Dedifferentiated amniotic fluid mesenchymal stem cell (primary cell): ENCODE measurements at regions not wholly inside any gene's neighbourhood (a gene's known extent, or its start where the extent isn't known, plus 50 kb on each side); places are given as distances from the start of the nearest gene placed in this dataset.

Experiments
- DNase-seq: peaks from one replicate; pipeline ENCODE4 v3.0.0-alpha.2; 2016; ENCODE audit errors: extremely low spot score

- DNase-seq, result no peak
These were observed 173.1 kb downstream of the TFAP2C start for GRCh38 chr20:56801971-56802755.

- DNase-seq, result no peak
These were observed 173.7 kb downstream of the TFAP2C start for GRCh38 chr20:56802805-56803204.

GRCh38 chr20:56805313-56805712 lies 176.2 kb downstream of the TFAP2C start:
- DNase-seq, result no peak

GRCh38 chr20:56805966-56806365 lies 176.9 kb downstream of the TFAP2C start:
- DNase-seq, result no peak

- no peak for DNase-seq
These were observed 177.9 kb downstream of the TFAP2C start for GRCh38 chr20:56806952-56807517.

GRCh38 chr20:56808117-56808725 lies 179.1 kb downstream of the TFAP2C start:
- DNase-seq, result no peak

GRCh38 chr20:56808732-56809131 lies 179.6 kb downstream of the TFAP2C start:
- DNase-seq, result no peak

- DNase-seq, result no peak
These were observed 180.6 kb downstream of the TFAP2C start for GRCh38 chr20:56809668-56810067.

- DNase-seq, result no peak
These were observed 181.0 kb downstream of the TFAP2C start for GRCh38 chr20:56810141-56810540.

- no peak for DNase-seq
These were observed 186.7 kb downstream of the TFAP2C start for GRCh38 chr20:56815796-56816195.

- no peak for DNase-seq
These were observed 187.2 kb downstream of the TFAP2C start for GRCh38 chr20:56816349-56816748.

- no peak for DNase-seq
These were observed 188.9 kb downstream of the TFAP2C start for GRCh38 chr20:56817780-56818675.

GRCh38 chr20:56820984-56821383 lies 191.9 kb downstream of the TFAP2C start:
- no peak for DNase-seq

- no peak for DNase-seq
These were observed 197.2 kb downstream of the TFAP2C start for GRCh38 chr20:56826306-56826704.

GRCh38 chr20:56826705-56827665 lies 197.9 kb downstream of the TFAP2C start:
- DNase-seq, result peak; percentile 44

- DNase-seq, result no peak
These were observed 198.7 kb downstream of the TFAP2C start for GRCh38 chr20:56827763-56828162.

- no peak for DNase-seq
These were observed 199.3 kb downstream of the TFAP2C start for GRCh38 chr20:56828402-56828801.

GRCh38 chr20:56829788-56830385 lies 200.8 kb downstream of the TFAP2C start:
- no peak for DNase-seq

- DNase-seq, result no peak
These were observed 202.7 kb downstream of the TFAP2C start for GRCh38 chr20:56831795-56832194.

GRCh38 chr20:56833427-56833826 lies 204.3 kb downstream of the TFAP2C start:
- no peak for DNase-seq
